ENCODE measurements at regions not wholly inside any gene's neighbourhood (a gene's known extent, or its start where the extent isn't known, plus 50 kb on each side); places are given as distances from the start of the nearest gene placed in this dataset.

DNA sequence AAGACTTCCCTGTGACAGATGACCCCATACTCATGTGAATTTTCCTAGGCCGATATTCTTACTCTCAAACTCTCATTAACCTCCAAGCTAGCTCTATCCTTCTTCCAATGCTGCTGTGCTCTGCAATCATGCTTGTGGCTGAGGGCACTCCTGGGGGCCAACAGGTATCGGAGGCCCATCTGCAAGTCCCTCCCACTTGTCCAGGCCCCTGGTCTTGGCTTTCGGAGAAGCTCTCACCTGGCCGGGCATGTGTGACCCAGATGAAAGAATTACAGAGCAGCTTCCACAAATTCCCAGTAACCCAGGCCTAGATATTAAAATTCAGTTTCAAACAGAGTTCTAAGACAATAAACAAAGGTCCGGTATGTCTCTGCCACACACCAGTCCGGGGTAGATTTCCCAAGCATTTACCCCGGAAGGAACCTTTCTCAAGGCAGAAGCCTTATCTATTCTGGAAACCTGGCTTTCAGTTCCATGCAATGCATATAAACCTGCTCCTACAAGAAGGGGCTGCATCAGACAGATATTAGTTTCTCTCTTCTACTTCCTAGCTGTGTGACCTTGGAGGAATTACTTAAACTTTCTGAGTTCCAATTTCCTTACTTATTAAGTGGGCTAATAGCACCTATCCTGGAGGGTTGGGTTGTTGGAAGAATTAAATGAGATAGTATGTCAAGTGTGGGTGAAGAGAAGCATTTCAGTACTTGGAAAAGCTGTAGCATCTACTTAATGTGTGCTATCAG, 270.8 kb downstream of the PTTG2 start:
- FAIRE-seq = no peak

DNA sequence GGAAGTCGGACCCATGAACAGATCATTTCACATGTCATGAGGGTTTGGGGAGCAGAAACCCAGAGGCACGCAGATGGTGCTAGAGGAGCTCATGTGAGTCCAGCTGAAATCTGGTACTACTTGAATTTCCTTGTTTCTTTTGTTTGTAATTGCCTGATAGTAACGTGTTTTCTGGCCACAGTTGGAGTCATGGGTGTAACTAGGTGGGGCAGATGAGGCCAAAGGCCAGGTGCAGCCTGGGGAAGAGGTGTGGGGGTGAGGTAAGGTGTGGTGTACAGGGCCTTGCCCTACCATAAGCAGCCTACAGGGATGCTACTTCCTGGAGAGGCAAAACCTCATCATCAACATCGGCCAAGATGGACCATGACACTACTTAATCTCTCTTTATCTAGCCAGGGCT, 271.4 kb downstream of the PTTG2 start:
- no peak for FAIRE-seq

- FAIRE-seq = no peak
These were observed 272.5 kb downstream of the PTTG2 start for GRCh38 chr4:38232741-38233140.

DNA sequence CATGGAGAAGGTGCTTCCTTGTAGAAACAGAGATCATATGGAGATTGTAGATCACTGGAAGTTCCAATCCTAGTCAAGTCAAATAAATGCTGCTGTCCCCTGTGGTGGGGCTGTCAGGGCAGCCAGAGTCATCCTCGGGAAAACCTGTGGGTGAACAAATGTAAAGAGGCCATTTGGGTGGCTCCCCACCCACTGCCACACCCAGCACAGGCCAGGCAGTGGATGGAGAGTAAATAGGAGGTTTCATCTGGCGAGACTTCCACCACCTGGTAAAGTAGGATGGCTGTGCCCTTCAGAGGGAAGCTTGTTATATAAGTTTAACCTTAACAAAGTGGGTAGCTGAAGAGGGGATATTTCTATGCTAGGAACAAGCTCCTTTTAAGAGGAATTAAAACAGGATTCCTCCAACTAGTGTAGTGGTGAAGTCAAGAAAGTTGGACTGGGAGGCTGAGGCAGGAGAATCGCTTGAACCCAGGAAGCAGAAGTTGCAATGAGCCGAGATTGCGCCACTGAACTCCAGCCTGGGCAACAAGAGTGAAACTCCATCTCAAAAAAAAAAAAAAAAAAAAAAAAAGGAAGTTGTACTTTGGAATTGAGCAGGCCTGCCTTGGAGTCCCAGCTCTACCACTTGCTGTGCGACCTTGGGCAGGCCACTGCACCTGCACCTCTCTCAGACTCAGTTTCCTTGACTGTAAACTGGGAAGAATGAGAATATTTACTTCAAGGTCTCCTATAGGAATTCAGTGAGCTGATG, 273.7 kb downstream of the PTTG2 start:
- FAIRE-seq = no peak

DNA sequence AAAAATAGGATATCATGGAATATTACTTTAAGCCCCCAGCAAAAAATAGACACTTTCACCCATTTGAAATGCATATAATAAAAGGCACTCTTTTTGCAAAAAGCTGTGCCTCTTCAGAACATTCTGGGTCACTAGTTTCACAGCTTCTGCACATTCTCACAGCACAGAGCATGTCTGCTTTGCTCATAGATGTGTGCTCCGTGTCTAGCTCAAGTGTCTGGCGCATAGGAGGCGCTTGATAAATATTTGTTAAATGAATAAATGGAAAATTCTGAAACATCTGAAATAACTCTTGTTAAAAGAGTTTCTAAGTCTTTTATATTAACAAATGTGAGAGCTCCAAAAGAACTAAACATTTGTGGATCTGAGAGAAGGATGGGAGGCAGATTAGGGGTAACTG, 275.2 kb downstream of the PTTG2 start:
- FAIRE-seq = no peak

GRCh38 chr4:38236003-38236402, 275.8 kb downstream of the PTTG2 start:
- no peak for FAIRE-seq

DNA sequence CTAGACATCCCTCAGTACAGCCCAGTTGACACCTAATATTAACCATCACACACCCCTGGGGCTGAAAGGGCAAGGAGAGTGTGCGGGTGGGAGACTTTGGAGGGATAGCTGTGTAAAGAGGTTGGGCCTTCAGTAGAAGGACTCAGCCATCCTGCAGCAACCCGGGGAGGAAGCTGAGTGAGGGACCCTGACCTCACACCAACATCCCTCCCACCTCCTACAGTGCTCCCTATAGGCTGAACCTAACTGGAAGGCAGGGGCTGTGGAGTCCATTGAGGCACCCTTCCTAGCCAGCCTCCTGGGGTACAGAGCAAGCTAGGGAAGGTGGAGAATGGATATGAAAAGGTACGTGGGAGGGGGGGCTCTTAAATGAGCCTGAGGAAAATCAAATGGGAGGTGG, 276.3 kb downstream of the PTTG2 start:
- no peak for FAIRE-seq

DNA sequence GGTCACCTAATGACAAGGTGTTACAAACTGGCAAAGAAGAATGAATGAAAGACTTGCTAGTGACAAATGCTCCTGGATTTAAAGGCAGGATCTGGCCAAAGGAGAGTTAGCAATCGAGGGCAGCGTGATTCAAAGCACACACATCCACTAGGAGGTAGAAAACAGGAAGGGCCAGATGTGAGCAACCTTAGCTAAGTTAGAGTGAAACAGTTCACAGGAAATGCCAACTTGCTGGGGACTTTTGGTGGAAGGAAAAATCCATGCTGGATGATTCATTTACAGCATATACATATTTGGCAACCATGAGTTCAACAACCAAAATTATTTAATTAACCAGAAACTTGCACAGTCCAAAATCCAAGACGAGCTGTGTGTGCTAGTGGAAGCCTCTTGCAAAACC, 276.9 kb downstream of the PTTG2 start:
- FAIRE-seq = no peak

DNA sequence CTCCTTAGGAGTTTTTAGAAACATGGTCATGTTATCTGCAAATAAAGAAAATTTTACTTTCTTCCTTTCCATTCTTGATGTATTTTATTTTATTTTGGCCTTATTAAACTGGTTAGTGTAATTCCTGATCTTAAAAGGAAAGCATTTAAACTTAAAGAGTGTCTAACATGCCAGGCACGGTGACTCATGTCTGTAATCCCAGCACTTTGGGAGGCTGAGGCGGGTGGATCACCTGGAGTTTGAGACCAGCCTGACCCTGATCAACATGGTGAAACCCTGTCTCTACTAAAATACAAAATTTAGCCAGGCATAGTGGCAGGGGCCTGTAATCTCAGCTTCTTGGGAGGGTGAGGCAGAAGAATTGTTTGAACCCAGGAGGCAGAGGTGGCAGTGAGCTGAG, 281.3 kb downstream of the PTTG2 start:
- no peak for FAIRE-seq

DNA sequence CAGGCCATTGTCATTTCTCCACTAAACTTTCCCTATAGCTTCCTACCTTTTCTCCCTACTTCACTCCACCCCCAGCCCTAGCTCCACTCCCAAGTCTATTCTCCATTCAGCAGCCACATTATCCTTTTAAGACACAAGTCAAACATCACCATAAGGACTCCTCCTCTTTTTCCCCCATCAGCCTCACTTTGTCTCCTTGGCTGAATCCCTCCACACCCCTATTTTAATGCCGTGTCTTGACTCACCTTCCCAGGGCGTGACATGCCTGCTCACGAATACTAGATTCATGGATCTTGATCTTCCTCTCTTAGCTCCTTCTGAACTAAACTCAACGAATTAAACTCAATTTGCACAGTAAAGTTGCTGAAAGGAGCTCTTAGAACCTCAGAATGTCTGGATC, 281.9 kb downstream of the PTTG2 start:
- no peak for FAIRE-seq

GRCh38 chr4:38242822-38243387, 282.7 kb downstream of the PTTG2 start:
- FAIRE-seq = no peak

DNA sequence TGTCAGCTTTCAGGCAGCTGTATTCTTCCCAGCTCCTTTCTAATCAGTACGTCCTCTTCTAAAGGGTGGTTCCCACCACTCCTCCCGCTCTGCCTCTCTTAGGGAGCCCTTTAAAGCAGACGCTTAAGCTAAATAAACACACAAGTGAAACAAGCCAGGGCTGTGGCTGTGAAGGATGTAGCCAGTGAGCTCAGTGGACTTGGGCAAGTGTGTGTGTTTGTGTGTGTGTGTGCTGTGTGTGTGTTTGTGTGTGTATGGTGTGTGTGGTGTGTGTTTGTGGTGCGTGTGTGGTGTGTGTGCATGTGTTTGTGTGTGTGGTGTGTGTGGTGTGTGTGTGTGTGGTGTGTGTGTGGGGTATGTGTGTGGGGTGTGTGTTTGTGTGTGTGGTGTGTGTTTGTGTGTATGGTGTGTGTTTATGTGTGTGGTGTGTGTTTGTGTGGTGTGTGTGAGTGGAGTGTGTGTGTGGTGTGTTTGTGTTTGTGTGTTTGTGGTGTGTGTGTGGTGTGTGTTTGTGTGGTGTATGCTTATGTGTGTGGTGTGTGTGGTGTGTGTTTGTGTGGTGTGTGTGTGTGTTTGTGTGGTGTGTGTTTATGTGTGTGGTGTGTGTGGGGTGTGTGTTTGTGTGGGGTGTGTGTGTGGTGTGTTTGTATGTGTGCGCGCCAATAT, 283.3 kb downstream of the PTTG2 start:
- no peak for FAIRE-seq

DNA sequence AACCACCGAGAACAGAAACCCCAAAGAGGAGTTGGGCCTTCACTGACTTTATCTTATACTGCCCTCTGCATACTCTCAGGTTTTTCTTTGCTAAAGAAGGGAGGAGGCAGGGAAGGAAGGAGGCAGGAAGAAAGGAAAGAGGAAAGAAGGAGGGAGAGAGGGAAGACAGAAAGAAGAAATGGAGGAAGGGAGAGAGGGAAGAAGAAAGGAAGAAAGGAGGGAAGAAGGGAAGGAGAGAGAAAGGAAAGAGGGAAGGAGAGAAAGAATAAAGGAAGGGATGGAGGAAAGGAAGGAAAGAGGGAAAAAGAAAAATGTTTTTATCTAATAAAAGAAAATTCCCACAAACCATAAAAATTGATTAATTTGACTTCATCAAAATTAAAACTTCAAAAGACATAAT, 294.6 kb downstream of the PTTG2 start:
- FAIRE-seq = no peak

- no peak for FAIRE-seq
These were observed 295.4 kb downstream of the PTTG2 start for GRCh38 chr4:38255572-38255971.

- no peak for FAIRE-seq
These were observed 306.4 kb downstream of the PTTG2 start for GRCh38 chr4:38266616-38267015.

GRCh38 chr4:38268108-38268820, 308.1 kb downstream of the PTTG2 start:
- FAIRE-seq = no peak

- no peak for FAIRE-seq
These were observed 308.6 kb downstream of the PTTG2 start for GRCh38 chr4:38268837-38269236.

DNA sequence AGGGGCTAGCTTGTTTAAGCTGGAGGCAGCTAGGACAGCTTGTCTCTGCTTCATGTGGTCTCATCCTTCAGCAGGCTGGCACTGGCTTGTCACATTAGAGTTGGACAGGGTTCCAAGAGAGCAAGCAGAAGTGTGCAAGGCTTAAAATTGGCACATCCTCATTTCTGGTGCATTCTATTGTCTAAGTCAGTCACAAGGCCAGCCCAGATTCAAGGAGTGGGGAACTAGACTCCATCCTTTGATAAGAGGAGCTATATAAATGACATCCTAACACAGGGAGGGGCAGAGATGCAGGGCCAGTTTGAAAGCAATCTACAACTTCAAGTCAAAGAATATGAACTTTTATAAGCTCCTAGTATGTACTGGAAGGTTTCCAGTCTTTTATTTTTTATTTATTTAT, 313.2 kb downstream of the PTTG2 start:
- FAIRE-seq = no peak

GRCh38 chr4:38275331-38276100, 315.3 kb downstream of the PTTG2 start:
- no peak for FAIRE-seq

DNA sequence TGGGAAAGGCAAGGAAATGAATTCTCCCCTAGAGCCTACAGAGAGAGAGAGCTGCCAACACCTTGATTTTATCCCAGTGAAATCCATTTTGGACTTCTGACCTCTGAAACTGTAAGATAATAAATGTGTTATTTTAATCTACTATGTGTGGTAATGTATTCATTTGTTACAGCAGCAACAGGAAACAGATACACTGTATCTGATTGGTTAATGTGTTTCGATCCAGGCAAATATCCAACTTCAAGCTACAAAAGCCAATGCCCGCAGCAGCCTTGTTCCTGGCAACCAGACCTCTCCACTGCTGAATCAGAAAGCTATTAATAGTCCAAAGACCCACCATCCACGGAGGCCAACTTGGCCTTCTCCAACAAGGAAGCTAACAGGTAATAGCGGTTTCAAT, 318.1 kb downstream of the PTTG2 start:
- no peak for FAIRE-seq

DNA sequence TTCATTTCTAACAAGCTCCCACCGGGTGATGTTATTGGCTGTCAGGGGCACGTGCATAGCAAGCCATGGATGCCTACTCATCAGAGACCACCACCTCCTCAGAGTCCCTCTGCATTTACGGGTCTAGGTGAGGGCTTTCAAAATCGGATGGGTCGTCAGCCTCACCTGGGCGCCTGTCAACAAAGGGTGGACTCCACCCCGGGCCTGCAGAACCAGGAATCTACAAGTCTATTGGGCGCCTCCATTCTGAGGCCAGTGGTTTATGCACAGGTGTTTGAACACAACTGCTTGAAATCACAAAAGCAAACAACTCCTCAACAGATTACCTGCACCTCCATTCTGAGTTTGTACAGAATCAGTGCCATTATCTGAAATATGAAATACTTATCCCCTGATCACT, 318.9 kb downstream of the PTTG2 start:
- no peak for FAIRE-seq

DNA sequence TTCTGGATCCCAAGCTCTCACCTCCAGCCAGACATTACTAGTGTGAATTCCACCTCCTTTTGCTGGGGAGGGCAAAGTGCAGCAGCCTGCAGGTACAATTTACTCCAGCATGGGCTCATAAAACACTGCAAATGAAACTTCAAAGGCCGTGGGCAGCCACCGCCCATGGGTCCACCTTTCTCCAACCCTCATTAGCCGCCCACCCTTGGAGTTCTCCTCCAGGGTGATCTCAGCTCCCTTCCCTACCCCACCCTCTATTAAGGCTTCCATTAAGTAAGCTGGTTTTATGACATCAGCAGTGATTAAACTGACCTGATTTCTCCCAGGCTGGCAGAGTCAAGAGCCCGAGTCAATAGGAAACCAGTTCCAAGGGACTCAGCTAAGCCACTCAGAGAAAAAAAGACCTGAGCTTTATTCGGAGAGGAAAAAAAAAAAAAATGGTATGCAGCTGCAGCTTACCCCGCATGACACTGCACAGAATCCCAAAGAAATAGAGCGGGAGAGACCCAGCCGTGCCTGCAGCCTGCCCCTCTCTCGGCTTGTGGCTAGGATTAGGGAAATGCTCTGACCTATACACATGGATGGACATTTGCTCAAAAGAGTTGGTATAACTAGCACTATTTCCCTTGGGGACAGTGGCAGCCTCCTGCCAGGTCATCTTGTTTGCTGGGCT, 319.6 kb downstream of the PTTG2 start:
- no peak for FAIRE-seq

Data from G401.6 (cell line).